ENCODE measurements at regions not wholly inside any gene's neighbourhood (a gene's known extent, or its start where the extent isn't known, plus 50 kb on each side); places are given as distances from the start of the nearest gene placed in this dataset.

- no peak for DNase-seq
Measured at GRCh38 chr5:24385070-24385469, 259.7 kb downstream of the CDH10 start.

DNA sequence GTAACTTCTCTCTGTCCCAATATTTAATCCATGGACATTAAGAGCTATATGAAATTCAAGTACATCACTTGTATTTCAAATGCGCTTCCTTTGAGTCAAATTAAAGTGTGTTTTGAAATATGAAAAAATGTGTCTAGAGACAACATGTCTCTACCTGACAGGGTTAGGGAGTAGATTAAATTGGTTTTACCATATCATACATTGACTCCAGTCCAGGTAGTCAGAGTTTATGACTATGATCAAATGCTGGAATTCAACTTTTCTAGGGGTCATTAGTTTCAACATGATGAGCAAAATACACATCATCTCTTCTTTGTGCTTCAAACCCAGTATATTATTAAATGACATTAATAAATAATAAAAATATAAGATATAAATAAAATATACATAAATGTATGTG is 259.2 kb downstream of the CDH10 start:
- DNase-seq = no peak

DNA sequence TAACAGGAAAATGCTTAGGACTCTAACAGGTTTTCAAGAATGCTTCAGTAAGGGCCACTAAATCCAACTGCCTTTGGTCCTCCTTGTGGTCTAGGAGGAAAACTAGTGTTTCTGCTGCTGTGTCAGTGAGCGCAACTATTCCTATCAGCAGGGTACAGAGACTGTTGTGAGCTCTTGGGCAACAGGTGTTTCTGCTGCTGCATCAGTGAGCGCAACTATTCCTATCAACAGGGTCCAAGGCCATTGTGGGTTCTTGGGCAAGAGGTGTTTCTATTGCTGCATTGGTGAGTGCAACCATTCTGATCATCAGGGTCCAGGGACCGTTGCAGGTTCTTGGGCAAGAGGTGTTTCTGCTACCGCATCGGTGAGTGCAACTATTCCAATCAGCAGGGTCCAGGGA is 256.3 kb downstream of the CDH10 start:
- no peak for DNase-seq

DNA sequence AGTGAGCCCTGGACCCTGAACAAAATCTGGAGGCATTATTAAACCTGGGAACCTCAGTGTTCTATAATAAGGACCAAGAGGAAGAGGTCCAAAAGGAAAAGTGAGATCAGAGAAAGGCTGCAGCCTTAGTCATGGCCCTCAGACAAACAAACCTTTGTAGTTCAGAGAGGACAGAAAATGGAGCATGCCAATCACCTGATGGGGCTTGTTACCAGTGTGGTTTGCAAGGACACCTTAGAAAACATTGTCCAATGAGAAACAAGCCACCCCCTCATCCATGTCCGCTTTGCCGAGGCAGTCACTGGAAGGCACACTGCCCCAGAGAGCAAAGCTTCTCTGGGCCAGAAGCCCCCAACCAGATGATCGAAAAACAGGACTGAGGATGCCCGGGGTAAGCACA is 254.8 kb downstream of the CDH10 start:
- DNase-seq = no peak

- DNase-seq = no peak
Measured at GRCh38 chr5:24391816-24392215, 253.0 kb downstream of the CDH10 start.

DNA sequence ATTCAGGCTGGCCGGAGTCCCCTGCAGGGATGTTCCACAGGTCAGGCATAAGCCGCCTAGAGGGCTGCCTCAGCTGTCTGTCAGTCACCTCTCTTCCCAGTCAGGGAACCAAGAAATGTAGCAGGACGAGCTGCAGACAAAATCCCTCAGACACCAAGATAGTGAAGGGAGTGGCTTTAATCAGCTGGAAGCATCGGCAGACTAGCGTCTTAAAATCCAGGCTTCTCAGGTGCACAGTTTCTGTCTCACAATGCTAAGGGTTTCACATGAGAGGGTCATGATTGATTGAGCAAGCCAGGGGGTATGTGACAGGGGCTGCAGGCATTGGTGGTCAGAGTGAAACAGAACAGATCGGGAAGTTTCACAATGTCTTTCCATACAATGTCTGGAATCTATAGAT is 247.2 kb downstream of the CDH10 start:
- no peak for DNase-seq

DNA sequence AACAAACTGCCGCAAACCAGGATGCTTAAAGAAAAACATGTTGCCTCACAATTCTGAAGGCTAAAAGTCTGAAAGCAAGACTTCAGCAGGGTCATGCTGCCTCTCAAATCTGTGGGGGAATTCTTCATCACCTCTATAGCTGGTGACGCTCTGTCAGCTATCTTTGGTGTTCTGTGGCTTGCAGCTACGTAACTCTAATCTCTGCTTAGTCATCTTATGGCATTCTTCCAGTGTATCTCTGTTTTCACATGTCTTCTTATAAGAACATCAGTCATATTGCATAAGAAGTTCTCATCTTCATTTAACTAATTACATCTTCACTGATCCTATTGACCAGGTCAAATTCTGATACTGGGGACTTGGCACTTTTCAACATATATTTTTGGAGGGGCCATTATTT is 243.0 kb downstream of the CDH10 start:
- DNase-seq = no peak

GRCh38 chr5:24407466-24407865 is 237.3 kb downstream of the CDH10 start:
- DNase-seq = no peak

DNA sequence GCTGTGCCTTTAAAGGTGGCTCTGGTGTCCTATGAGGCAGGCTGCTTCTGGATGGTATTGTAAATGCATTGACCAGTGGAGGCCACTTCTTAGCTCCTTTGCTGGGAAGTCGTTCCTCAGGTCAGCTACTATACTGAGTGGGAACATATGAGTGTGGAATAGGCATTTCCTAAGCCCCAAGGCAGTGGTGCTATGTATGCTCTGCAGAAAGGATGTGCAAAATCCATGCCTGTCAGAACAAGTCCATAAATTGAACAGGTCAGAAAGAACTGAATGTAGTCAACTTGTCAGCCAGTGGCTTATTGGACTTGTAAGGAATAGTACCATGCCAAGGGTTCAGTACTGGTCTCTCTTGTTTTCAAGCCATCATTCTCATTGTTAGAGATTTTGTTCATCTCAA is 216.4 kb downstream of the CDH10 start:
- DNase-seq = no peak

GRCh38 chr5:24433555-24433954 is 211.2 kb downstream of the CDH10 start:
- DNase-seq = no peak

Measured in SHP77 treated with DMSO at 0.1 percent for 48 hours (cell line).